Left lung (tissue), 4 donors: ENCODE measurements at regions not wholly inside any gene's neighbourhood (a gene's known extent, or its start where the extent isn't known, plus 50 kb on each side); places are given as distances from the start of the nearest gene placed in this dataset.

ENCODE experiments used
- ATAC-seq: fragments of 200-7000 bp; cut with Tn5 transposase; one replicate; pipeline ENCODE4 v1.9.1; 2020; ENCODE audit warnings: moderate library complexity
- DNase-seq, 4 donors: peaks; one replicate each; pipeline ENCODE4 v3.0.0-alpha.2; 2013 to 2020
- H3K27ac ChIP-seq, 2 donors: fragments of 200-600 bp; sonication (generic) in 1 of 2; one replicate each; pipeline versions ENCODE4 v1.5.0 to v1.8.0; 2020 to 2021
- H3K27me3 ChIP-seq, 2 donors: fragments of 200-600 bp; sonication (generic) in 1 of 2; one replicate each; pipeline versions ENCODE4 v1.5.0 to v1.8.0; 2020 to 2021
- H3K36me3 ChIP-seq, 2 donors: fragments of 200-600 bp; sonication (generic) in 1 of 2; one replicate each; pipeline versions ENCODE4 v1.5.0 to v1.8.0; 2020 to 2021
- H3K4me1 ChIP-seq, 2 donors: fragments of 200-600 bp; one replicate each; pipeline ENCODE4 v1.8.0; 2021
- H3K4me3 ChIP-seq, 2 donors: fragments of 200-600 bp; sonication (generic) in 1 of 2; one replicate each; pipeline versions ENCODE4 v1.5.0 to v1.8.0; 2020 to 2021; ENCODE audit warnings: mild to moderate bottlenecking in 1 of 2
- H3K9me3 ChIP-seq, 2 donors: fragments of 200-600 bp; sonication (generic) in 1 of 2; one replicate each; pipeline versions ENCODE4 v1.5.0 to v1.8.0; 2020 to 2021
- intact Hi-C, 2 donors: fragments of 100-400 bp; cut with DNase I; formaldehyde crosslinking; loops; one replicate each; pipeline versions ENCODE4 v1.11.2 to v1.14.2; 2022
- TF ChIP-seq, protein P1 (sequence below), 2 donors: fragments of 200-600 bp; sonication (generic) in 1 of 2; IDR thresholded peaks; one replicate each; pipeline versions ENCODE4 v1.5.0 to v1.8.0; 2021; ENCODE audit warnings: antibody characterized with exemption in 2 of 2
- donor health status: DM: no; HTN: yes; CAD: no.
- donor health status: DM: no; HTN: no; CAD: no.

DNA sequence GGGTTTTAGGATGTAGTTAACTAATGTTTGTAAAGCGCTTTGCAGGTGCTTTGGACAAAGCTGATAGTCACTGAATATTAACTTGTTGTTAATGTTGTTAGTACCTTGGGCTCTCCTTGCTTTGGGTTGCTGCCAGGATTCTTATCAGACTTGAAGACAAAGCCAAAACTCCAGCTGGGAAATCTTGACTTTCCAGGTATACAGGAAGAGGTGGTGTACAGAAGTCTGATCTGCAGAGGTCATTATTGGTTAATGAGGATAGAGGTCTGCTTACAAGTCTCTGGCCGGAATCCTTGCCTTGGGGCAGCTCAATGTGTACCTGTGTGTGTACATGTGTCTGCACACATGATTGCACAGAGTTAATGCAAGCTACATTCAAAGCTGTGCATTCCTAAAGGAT, 96.0 kb upstream of the POU3F1 start:
- H3K9me3 ChIP-seq = peaks cover 0 to 15% of the 10 kb centered on the region in 2 donors
- no peak overlapping the region for H3K4me3 ChIP-seq
- H3K36me3 ChIP-seq = no peaks in the 10 kb centered on the region
- H3K27me3 ChIP-seq = peaks cover 0 to 65% of the 10 kb centered on the region in 2 donors
- no peak for DNase-seq
- no peak overlapping the region for H3K27ac ChIP-seq
- TF ChIP-seq, protein P1, sequence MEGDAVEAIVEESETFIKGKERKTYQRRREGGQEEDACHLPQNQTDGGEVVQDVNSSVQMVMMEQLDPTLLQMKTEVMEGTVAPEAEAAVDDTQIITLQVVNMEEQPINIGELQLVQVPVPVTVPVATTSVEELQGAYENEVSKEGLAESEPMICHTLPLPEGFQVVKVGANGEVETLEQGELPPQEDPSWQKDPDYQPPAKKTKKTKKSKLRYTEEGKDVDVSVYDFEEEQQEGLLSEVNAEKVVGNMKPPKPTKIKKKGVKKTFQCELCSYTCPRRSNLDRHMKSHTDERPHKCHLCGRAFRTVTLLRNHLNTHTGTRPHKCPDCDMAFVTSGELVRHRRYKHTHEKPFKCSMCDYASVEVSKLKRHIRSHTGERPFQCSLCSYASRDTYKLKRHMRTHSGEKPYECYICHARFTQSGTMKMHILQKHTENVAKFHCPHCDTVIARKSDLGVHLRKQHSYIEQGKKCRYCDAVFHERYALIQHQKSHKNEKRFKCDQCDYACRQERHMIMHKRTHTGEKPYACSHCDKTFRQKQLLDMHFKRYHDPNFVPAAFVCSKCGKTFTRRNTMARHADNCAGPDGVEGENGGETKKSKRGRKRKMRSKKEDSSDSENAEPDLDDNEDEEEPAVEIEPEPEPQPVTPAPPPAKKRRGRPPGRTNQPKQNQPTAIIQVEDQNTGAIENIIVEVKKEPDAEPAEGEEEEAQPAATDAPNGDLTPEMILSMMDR (IDR thresholded peaks at IDR 0.05) = no peak
- intact Hi-C loops = no loop called here
- peaks cover 5 to 9% of the 10 kb centered on the region in 2 donors for H3K4me1 ChIP-seq
- no peak for ATAC-seq

DNA sequence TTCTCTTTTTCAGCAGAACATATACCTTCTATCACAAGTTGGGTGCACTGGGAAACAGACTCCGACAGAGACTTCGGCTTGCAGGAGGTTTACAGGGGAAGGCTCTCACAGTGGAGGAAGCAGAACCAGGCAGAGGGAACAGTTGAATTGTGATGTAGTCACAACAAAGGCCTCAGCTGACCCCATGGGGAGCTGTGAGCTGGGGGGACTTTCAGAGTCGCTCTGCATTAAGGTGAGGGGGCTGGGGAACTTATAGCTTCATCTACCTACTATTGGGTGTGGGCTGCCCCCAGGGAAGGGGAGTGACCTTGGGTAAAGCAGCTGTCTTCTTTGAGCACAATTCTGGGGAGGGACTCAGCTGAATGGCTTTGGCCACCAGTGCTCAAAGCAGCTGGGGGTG, 94.9 kb upstream of the POU3F1 start:
- no peak for ATAC-seq
- Histone ChIP-seq H3K36me3 (no peaks in the 10 kb centered on the region), H3K27ac (no peak overlapping the region), H3K27me3 (peaks cover 3 to 76% of the 10 kb centered on the region in 2 donors), H3K4me1 (peaks cover 5 to 9% of the 10 kb centered on the region in 2 donors), H3K4me3 (no peak overlapping the region), H3K9me3 (peaks cover 0 to 11% of the 10 kb centered on the region in 2 donors)
- no peak for DNase-seq
- TF ChIP-seq, protein P1 (IDR thresholded peaks at IDR 0.05) = no peak
- intact Hi-C loops = no loop called here

DNA sequence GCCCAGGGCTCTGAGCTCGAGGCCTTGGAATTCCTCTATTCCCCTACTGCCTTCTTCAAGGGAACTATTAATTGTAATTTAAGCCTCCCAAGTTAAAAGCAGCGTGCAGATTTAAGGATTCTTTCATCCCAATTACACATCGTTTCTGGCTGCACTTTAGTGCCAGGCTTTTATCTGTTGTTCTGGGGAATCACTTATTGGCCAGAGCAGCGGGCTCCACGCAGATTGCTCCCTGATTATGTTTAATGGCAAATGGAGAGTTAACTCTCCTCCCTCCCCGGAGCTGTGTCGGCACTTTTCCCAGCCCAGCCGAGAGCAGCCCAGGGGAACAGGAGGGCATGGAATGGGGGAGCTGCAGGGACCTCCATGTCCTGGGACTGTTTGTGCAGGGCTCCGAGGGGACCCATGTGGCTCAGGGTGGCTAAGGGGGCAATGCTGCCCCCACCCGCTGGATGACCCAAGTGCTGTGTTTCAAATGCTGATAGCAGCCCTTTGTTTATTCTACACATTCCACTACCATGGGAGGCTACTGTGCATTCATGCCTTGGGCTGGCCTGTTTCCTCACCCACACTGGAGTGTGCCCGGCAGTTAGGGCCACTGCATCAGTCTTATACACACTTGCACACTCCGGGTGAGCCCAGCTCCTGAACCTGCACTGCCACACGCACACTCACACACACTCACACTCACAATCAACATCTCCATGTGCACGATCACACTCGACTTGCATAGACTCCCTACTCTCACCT, 93.3 kb upstream of the POU3F1 start:
- Histone ChIP-seq H3K27ac (no peak overlapping the region), H3K36me3 (no peaks in the 10 kb centered on the region), H3K27me3 (peaks cover 17 to 92% of the 10 kb centered on the region in 2 donors), H3K4me1 (peaks cover 5 to 9% of the 10 kb centered on the region in 2 donors), H3K9me3 (no peaks in the 10 kb centered on the region), H3K4me3 (no peak overlapping the region)
- TF ChIP-seq, protein P1 (IDR thresholded peaks at IDR 0.05) = no peak
- ATAC-seq (peak; percentile 44), DNase-seq (no peak)
- intact Hi-C loops = no loop called here

DNA sequence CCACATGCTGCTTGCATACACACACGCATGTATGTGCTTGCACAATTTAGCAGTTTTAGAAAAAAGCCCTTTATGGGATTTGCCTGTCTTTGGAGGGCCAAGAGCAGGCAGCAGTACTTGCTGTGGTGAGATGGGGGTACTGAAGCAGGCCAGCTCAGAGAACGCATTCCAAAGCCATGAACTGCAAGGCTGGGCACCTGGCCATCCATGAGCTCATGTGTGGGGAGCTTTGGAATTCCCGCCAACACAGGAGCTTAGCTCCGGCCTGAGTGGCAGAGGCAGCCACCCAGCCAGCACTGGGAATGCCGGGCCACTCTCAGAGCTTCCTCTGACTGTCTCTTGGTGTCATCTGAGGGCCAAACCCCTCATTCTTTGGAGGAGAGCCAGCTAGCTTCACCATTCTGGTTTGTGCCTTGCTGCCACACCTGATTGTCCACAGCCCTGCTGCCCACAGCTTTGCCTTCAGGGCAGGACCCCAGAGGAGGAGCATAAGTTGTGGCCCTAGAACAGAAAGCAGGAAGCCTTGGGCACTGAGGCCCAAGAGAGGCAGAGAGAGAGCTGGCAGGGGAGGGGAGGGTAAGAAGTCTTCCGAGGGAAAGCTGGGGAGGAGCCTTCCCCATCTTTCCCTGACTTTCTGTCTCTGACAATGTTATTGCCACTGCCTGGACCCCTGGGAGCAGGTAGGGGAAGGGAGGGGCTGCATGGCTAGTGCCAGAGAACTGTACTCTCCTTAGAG, 92.1 kb upstream of the POU3F1 start:
- H3K27me3 ChIP-seq = peaks cover 25 to 97% of the 10 kb centered on the region in 2 donors
- H3K4me3 ChIP-seq = no peak overlapping the region
- intact Hi-C loops = no loop called here
- TF ChIP-seq, protein P1 (IDR thresholded peaks at IDR 0.05) = peak in 1 of 2 donors; percentile 49
- peak overlapping the region in 1 of 2 donors; percentile 8 for H3K27ac ChIP-seq
- no peaks in the 10 kb centered on the region for H3K9me3 ChIP-seq
- peaks cover 5 to 9% of the 10 kb centered on the region in 2 donors for H3K4me1 ChIP-seq
- ATAC-seq (peak; percentile 94), DNase-seq (peak in 3 of 4 donors; percentile 58 to 89 (median 83))
- H3K36me3 ChIP-seq = no peaks in the 10 kb centered on the region

DNA sequence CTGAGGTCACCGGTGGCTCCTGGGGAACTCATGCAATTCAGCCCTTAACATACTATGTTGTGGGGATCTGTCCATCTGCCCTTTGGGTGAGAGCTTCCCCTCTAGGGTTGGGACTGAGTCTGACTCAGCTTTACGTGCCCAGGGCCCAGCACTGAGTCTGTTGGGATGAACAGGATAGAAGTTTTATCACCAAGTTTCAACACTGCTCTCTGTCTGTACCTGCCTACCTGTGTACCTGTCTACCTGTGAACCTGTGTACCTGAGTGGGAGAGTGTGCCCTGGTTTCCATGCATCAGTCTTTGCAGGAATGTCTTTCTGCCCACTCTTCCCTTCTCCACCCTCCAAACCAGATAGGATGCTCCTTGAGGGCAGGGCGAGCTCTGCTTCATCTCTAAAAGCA, 90.6 kb upstream of the POU3F1 start:
- Histone ChIP-seq H3K4me3 (no peak overlapping the region), H3K27ac (no peak overlapping the region), H3K36me3 (no peaks in the 10 kb centered on the region), H3K9me3 (no peaks in the 10 kb centered on the region), H3K27me3 (peaks cover 25 to 97% of the 10 kb centered on the region in 2 donors), H3K4me1 (peaks cover 5 to 9% of the 10 kb centered on the region in 2 donors)
- ATAC-seq = no peak
- no peak for DNase-seq
- intact Hi-C loops = no loop called here
- TF ChIP-seq, protein P1 (IDR thresholded peaks at IDR 0.05) = no peak
